ENCODE measurements at regions not wholly inside any gene's neighbourhood (a gene's known extent, or its start where the extent isn't known, plus 50 kb on each side); places are given as distances from the start of the nearest gene placed in this dataset.
"Not testable (repeated sequence)": the region's sequence is repeated elsewhere in the genome, so short reads cannot be mapped to it uniquely, and the experiment has no call there.

DNA sequence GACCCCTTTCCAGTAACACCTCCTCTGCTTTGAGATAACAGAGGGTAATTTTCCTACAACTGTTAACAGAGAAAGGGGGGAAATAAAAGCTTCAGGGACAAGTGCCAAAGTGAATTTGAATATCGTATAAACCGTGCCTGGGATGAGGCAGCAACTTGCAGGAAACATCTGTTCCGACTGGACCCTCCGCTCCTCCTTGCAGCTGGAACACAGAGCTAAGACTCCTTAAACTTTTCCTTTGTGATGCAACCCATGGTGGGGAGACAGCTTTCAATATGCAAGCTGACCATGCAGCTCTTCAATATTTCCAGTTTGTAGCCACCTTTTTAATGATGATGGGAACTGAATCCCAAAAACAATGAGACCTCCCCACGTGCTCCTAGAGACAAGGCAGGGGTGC, 432.6 kb downstream of the ZNF536 start:
- TF ChIP-seq, protein P1, sequence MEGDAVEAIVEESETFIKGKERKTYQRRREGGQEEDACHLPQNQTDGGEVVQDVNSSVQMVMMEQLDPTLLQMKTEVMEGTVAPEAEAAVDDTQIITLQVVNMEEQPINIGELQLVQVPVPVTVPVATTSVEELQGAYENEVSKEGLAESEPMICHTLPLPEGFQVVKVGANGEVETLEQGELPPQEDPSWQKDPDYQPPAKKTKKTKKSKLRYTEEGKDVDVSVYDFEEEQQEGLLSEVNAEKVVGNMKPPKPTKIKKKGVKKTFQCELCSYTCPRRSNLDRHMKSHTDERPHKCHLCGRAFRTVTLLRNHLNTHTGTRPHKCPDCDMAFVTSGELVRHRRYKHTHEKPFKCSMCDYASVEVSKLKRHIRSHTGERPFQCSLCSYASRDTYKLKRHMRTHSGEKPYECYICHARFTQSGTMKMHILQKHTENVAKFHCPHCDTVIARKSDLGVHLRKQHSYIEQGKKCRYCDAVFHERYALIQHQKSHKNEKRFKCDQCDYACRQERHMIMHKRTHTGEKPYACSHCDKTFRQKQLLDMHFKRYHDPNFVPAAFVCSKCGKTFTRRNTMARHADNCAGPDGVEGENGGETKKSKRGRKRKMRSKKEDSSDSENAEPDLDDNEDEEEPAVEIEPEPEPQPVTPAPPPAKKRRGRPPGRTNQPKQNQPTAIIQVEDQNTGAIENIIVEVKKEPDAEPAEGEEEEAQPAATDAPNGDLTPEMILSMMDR (conservative IDR thresholded peaks at IDR 0.05; ENCODE audit: low read depth, low read length), result no peak
- H3K4me3 ChIP-seq (ENCODE audit: low read depth, low read length), result no peak overlapping the region
- DNase-seq (ENCODE audit: low read depth), result no peak

DNA sequence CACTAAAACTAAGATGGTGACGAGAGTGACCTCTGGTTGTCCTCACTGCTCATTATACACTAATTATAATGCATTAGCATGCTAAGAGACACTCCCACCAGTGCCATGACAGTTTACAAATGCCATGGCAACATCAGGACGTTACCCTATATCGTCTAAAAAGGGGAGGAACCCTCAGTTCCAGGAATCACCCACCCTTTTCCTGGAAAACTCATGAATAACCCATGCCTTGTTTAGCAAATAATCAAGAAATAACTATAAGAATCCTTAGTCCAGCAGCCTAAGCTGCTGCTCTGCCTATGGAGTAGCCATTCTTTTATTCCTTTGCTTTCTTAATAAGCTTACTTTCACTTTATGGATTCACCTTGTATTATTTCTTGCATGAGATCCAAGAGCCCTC, 432.1 kb downstream of the ZNF536 start:
- DNase-seq (ENCODE audit: low read depth); H3K4me3 ChIP-seq (ENCODE audit: low read depth, low read length): not testable (repeated sequence)

DNA sequence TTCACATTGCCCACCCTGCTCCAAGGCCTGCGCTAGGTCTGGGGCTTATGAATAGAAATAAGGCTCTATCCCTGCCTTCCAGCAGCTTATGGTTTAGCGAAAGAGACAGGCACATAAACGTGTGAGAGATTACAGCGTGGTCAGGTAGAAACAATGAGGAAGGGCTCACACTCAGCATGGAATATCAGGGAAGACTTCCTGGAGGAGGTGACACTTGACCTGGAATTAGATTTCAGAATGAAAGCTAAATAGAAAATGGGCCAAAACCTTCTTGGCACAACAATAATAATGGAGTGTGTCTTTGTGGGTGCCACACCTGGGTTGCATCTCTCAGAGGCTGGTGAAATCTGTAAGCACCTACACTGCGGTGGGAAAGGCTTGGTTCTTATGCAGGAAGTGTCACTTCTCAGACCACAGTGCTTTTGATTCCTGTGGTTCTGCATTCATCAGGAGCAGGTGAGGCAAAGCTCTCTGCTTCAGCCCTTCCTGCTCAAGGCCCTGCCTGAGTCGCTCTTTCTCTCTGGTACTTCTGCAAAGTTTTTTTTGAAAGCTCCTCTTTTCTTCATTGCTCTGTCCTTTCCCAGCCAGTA, 430.3 kb downstream of the ZNF536 start:
- TF ChIP-seq, protein P1 (conservative IDR thresholded peaks at IDR 0.05; ENCODE audit: low read depth, low read length), result no peak
- no peak for DNase-seq (ENCODE audit: low read depth)
- H3K4me3 ChIP-seq (ENCODE audit: low read depth, low read length), result no peak overlapping the region

DNA sequence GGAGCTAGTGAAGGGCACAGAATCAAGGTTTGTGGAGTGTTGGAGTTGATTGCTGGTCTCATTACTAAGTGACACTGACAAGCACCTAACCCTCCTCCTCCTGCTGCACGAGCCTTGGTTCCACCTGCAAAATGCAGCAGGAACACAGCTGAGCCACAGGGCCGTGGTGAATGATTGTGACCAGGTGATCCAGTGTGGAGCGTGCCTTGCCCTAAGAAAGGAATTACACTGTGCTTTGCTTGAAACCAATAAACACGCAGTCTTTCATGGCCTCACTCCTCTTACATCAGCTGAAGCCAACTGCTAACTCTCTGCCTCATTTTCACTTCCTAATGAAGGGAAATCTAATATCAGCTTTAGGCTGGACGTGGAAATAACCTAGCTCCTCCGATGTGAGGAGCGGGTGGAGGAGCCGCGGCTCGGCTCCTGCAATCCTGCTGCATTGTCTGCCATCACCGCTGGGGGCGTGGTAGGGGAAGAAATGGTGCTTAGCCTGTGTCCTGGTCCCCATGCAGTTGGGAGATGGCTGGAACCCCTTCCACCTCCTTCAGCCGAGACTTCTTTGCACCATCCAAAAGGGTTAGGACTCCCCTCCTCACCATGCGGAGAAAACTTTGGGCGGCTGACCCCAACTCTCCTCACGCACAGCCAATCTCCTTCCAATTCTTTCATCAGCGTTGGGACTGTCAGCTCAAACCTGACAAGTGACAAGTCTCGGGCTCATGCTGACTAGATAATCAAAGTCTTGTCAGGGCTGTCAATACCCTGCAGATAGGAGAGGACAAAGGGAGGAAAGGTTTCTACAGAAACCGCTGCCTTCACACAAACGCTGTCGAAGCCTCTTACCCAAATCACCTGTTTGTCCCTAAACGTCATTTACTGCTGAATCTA, 427.9 kb downstream of the ZNF536 start:
- TF ChIP-seq, protein P1 (conservative IDR thresholded peaks at IDR 0.05; ENCODE audit: low read depth, low read length), result peak; percentile 36

DNA sequence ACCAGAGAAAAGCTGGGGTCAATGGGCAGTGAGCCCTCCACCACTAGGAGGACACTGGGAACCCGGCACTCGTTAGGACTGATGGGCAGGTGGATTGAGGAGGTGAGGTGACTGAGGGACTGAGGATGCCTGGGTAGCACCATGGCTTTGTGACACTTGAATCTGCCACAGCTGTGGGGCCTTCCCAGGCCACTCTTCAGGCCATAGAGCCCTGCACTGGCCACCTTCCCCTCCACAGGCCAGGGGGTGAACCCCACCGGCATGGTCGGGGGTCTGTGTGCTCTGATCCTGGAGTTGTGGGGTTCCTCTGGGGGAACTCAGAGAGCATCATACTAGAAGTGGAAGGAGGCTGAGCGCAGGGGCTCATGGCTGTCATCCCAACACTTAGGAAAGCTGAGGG, 423.5 kb downstream of the ZNF536 start:
- no peak for DNase-seq (ENCODE audit: low read depth)
- H3K4me3 ChIP-seq (ENCODE audit: low read depth, low read length), result no peak overlapping the region
- TF ChIP-seq, protein P1 (conservative IDR thresholded peaks at IDR 0.05; ENCODE audit: low read depth, low read length), result no peak

More for the DNA sequence above, 427.9 kb downstream of the ZNF536 start:
- DNase-seq (ENCODE audit: low read depth), result no peak
- H3K4me3 ChIP-seq (ENCODE audit: low read depth, low read length), result no peak overlapping the region

DNA sequence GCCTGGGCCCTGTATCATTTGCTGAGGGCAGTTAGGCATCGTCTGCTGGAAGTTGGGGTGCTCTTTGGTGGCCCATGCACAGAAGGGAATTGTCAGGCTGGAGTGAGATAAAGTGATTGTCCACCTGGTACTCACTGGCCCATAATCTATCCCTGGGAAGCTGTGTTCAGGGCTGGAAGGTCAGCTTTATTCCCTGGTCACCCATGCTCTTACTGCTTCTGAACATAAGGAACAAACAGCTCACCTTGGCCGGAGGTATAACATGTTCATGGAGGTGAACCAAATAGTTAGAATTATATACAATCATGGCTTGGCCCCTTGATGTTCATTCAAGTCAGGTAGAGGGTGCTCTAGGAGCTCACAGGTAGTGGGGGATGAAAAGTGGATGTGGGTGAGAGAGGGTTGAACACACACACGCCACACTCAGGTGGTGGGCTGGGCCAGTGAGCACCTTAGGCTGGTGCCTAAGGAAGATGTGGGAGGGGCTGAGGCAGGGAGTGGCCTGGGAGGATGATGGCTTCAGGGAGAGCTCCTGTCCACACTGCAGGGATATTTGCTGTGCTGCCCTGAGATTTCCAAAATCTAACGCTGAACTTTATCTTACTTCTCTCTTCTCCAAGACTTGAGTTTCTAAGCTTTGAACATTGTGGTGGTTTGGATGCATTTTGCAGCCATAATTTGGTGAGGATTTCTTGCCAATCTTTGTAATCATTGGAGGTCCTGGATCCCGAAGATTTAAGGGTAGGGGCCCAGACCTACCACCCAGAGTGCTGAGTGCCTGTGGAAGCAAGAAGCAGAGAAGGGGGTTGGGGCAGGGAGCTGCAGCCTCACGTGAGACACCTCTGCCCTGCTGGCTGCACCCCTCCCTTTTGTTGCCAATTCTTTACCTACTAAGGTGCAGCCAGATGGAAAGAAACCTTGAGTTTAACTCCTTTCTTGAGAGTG, 420.6 kb downstream of the ZNF536 start:
- H3K4me3 ChIP-seq (ENCODE audit: low read depth, low read length), result no peak overlapping the region
- no peak for DNase-seq (ENCODE audit: low read depth)
- TF ChIP-seq, protein P1 (conservative IDR thresholded peaks at IDR 0.05; ENCODE audit: low read depth, low read length), result no peak

DNA sequence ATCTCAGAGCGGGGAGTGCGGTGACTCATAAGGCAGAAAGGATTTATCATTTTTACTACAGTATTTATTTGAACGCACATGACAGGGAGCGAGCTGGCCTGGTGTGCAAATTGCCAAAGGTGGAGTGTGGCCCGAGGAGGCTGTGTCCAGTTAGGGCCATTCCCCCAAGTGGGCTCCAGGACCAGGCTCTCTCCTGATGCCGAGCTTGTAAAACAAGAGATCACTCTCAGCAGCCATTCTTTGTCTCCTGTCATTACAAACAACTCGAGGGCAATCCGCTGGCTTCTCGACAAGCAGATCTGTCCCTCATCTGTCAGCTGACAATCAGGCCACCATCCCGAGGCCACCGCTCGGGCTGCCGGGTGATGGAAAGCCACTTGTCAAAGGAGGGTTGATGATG, 418.9 kb downstream of the ZNF536 start:
- no peak overlapping the region for H3K4me3 ChIP-seq (ENCODE audit: low read depth, low read length)
- DNase-seq (ENCODE audit: low read depth), result no peak
- TF ChIP-seq, protein P1 (conservative IDR thresholded peaks at IDR 0.05; ENCODE audit: low read depth, low read length), result no peak

All from choroid plexus epithelial cell (primary cell).